Lower lobe of right lung (tissue), 2 donors: ENCODE measurements at regions not wholly inside any gene's neighbourhood (a gene's known extent, or its start where the extent isn't known, plus 50 kb on each side); places are given as distances from the start of the nearest gene placed in this dataset.

Experiments
- ATAC-seq, 2 donors: fragments of 200-7000 bp; cut with Tn5 transposase; one replicate each; pipeline ENCODE4 v1.9.1; 2020 to 2022; ENCODE audit warnings: mild to moderate bottlenecking in 2 of 2, moderate library complexity in 2 of 2
- DNase-seq: peaks from one replicate; pipeline ENCODE4 v3.0.0-alpha.2; 2020
- H3K27ac ChIP-seq: fragments of 200-600 bp; one replicate; pipeline ENCODE4 v1.8.0; 2022
- H3K27me3 ChIP-seq: fragments of 200-600 bp; one replicate; pipeline ENCODE4 v1.8.0; 2022; ENCODE audit warnings: low read depth
- H3K36me3 ChIP-seq: fragments of 200-600 bp; one replicate; pipeline ENCODE4 v1.8.0; 2022; ENCODE audit warnings: mild to moderate bottlenecking
- H3K4me1 ChIP-seq: fragments of 200-600 bp; one replicate; pipeline ENCODE4 v1.8.0; 2022
- H3K4me3 ChIP-seq: fragments of 200-600 bp; one replicate; pipeline ENCODE4 v1.8.0; 2022; ENCODE audit warnings: mild to moderate bottlenecking
- H3K9me3 ChIP-seq: fragments of 200-600 bp; one replicate; pipeline ENCODE4 v1.8.0; 2022
- CTCF ChIP-seq: fragments of 200-600 bp; IDR thresholded peaks from one replicate; pipeline ENCODE4 v1.8.0; 2022; ENCODE audit warnings: antibody characterized with exemption, mild to moderate bottlenecking
- intact Hi-C: fragments of 100-400 bp; cut with DNase I; formaldehyde crosslinking; loops from one replicate; pipeline ENCODE4 v1.11.0; 2022
- donor health status: DM: no; HTN: yes; CAD: no; lungs with severe emphysema.

DNA sequence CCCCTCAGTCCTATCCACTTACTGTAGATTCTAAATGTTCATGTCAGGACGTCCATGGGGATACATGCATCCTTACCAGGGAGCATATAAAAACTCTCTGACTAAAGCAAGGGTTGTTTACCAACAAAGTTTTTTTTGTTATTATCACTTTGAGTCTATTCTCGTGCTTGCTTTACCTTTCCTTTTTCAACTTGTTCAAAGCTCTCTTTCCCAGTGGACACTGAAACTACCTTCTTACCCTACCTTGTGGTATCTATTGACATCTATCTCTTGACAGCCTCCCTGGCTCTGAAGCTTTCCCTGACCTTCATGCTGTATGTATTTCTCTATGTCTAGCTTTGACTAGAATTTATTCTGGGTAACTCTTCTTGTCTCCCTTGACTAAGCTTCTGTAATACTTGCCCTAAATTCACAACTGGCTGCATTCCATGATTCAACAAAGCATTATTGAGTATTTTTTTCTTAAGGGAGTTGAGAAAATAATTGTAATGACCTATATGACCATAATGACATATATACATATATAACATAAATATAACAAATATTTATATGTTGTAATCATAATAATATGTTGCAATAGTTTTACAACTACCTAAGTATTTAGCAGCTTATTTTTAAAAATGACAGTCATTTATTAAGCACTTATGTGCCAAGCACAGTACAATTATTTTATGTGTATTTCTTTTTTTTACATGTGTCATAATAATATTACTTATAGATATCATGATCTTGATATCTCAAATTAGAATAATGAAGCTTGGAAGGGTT, 403.4 kb upstream of the SPRY2 start:
- DNase-seq = no peak
- intact Hi-C loops = no loop called here

DNA sequence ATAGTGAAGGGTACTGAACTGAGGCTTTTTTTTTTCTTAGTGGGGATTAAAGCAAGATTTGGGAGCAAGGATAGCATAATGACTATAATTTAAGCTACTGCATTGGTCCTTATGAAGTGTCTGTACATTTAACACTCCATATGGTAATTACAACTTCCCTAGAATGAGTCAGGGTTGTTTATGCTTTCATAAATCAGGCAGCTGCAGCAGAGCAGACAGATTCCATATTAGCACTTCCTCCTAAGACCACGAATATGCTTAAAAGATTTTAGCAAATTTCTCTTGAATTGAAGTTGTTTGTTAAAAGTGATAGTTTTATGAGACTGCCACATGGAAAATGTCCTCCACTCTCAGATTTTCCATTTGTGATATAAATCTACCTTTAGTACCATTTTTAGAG, 401.1 kb upstream of the SPRY2 start:
- no peaks in the 10 kb centered on the region for H3K27me3 ChIP-seq
- no peaks in the 10 kb centered on the region for H3K36me3 ChIP-seq
- no peaks in the 10 kb centered on the region for H3K4me1 ChIP-seq
- ATAC-seq = no peak
- H3K4me3 ChIP-seq = no peak overlapping the region
- intact Hi-C loops = no loop called here
- no peak overlapping the region for H3K27ac ChIP-seq
- no peaks in the 10 kb centered on the region for H3K9me3 ChIP-seq
- TF ChIP-seq CTCF = no peak
- no peak for DNase-seq

More for the DNA sequence above, 403.4 kb upstream of the SPRY2 start:
- H3K27me3 ChIP-seq = no peaks in the 10 kb centered on the region
- TF ChIP-seq CTCF = no peak
- H3K9me3 ChIP-seq = no peaks in the 10 kb centered on the region
- no peaks in the 10 kb centered on the region for H3K36me3 ChIP-seq
- no peak for ATAC-seq
- H3K4me1 ChIP-seq = no peaks in the 10 kb centered on the region
- H3K27ac ChIP-seq = no peak overlapping the region
- H3K4me3 ChIP-seq = no peak overlapping the region

DNA sequence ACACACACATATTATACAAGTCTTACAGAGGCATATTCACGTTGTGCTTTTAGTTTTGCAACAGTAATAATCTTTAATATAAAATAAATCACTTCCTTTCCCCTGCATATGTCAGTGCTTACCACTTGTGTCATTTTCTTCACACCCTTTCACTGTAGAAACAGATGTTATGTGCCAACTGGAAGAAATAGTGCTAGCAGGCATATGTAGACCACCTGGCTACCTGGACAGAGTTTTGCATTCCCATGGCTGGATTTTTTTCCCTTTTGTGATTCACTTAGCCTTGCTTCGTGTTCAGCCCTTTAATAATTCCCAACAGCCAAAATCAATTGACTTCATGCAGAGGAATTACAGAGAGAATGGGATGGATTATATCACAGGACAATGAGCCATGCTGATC, 399.1 kb upstream of the SPRY2 start:
- Histone ChIP-seq H3K4me3 (no peak overlapping the region), H3K9me3 (no peaks in the 10 kb centered on the region), H3K27ac (no peak overlapping the region), H3K27me3 (no peaks in the 10 kb centered on the region), H3K36me3 (no peaks in the 10 kb centered on the region), H3K4me1 (no peaks in the 10 kb centered on the region)
- no peak for TF ChIP-seq CTCF
- DNase-seq = no peak
- intact Hi-C loops = no loop called here
- no peak for ATAC-seq

- ATAC-seq (no peak), DNase-seq (no peak)
- intact Hi-C loops = no loop called here
- Histone ChIP-seq H3K4me3 (no peak overlapping the region), H3K4me1 (no peaks in the 10 kb centered on the region), H3K9me3 (no peaks in the 10 kb centered on the region), H3K27ac (no peak overlapping the region), H3K36me3 (no peaks in the 10 kb centered on the region), H3K27me3 (no peaks in the 10 kb centered on the region)
- no peak for TF ChIP-seq CTCF
Measured at GRCh38 chr13:80737513-80737912, 396.6 kb upstream of the SPRY2 start.

GRCh38 chr13:80727321-80727975, 386.5 kb upstream of the SPRY2 start:
- H3K36me3 ChIP-seq = no peaks in the 10 kb centered on the region
- no peak overlapping the region for H3K27ac ChIP-seq
- no peaks in the 10 kb centered on the region for H3K4me1 ChIP-seq
- H3K27me3 ChIP-seq = no peaks in the 10 kb centered on the region
- no peak for ATAC-seq
- no peaks in the 10 kb centered on the region for H3K9me3 ChIP-seq
- no peak for TF ChIP-seq CTCF
- intact Hi-C loops = no loop called here
- no peak overlapping the region for H3K4me3 ChIP-seq
- DNase-seq = no peak
